ENCODE measurements at regions not wholly inside any gene's neighbourhood (a gene's known extent, or its start where the extent isn't known, plus 50 kb on each side); places are given as distances from the start of the nearest gene placed in this dataset.

- no peak for TF ChIP-seq CTCF (IDR thresholded peaks at IDR 0.05)
- TF ChIP-seq POLR2A (IDR thresholded peaks at IDR 0.05) = no peak
Measured at GRCh38 chr6:140045116-140045515, 670.7 kb upstream of the CITED2 start.
